ENCODE measurements at regions not wholly inside any gene's neighbourhood (a gene's known extent, or its start where the extent isn't known, plus 50 kb on each side); places are given as distances from the start of the nearest gene placed in this dataset.

GRCh38 chr6:113344969-113345368 lies 512.2 kb upstream of the MARCKS start:
- TF ChIP-seq CTCF (IDR thresholded peaks at IDR 0.05; ENCODE audit: low read depth, low read length): no peak
- no peak overlapping the region for H3K4me3 ChIP-seq (ENCODE audit: low read depth, low read length)
- DNase-seq (ENCODE audit: low read depth, low spot score): no peak
- in situ Hi-C loops (cut with HindIII; ENCODE audit: low sequenced_read_pairs): no loop called here

- DNase-seq (ENCODE audit: low read depth, low spot score): peak; percentile 44
- in situ Hi-C loops (cut with HindIII; ENCODE audit: low sequenced_read_pairs): no loop called here
- no peak overlapping the region for H3K4me3 ChIP-seq (ENCODE audit: low read depth, low read length)
- no peak for TF ChIP-seq CTCF (IDR thresholded peaks at IDR 0.05; ENCODE audit: low read depth, low read length)
Measured at GRCh38 chr6:113347436-113347835, 509.7 kb upstream of the MARCKS start.

GRCh38 chr6:113350461-113350860 lies 506.7 kb upstream of the MARCKS start:
- TF ChIP-seq CTCF (IDR thresholded peaks at IDR 0.05; ENCODE audit: low read depth, low read length): no peak
- in situ Hi-C loops (cut with HindIII; ENCODE audit: low sequenced_read_pairs): no loop called here
- no peak overlapping the region for H3K4me3 ChIP-seq (ENCODE audit: low read depth, low read length)
- DNase-seq (ENCODE audit: low read depth, low spot score): no peak

GRCh38 chr6:113351173-113351834 lies 505.8 kb upstream of the MARCKS start:
- in situ Hi-C loops (cut with HindIII; ENCODE audit: low sequenced_read_pairs): no loop called here
- no peak overlapping the region for H3K4me3 ChIP-seq (ENCODE audit: low read depth, low read length)
- TF ChIP-seq CTCF (IDR thresholded peaks at IDR 0.05; ENCODE audit: low read depth, low read length): no peak
- DNase-seq (ENCODE audit: low read depth, low spot score): peak; percentile 69

- DNase-seq (ENCODE audit: low read depth, low spot score): peak; percentile 81
- no peak overlapping the region for H3K4me3 ChIP-seq (ENCODE audit: low read depth, low read length)
- TF ChIP-seq CTCF (IDR thresholded peaks at IDR 0.05; ENCODE audit: low read depth, low read length): no peak
- in situ Hi-C loops (cut with HindIII; ENCODE audit: low sequenced_read_pairs): no loop called here
Measured at GRCh38 chr6:113352029-113352801, 504.9 kb upstream of the MARCKS start.

- in situ Hi-C loops (cut with HindIII; ENCODE audit: low sequenced_read_pairs): no loop called here
- no peak for DNase-seq (ENCODE audit: low read depth, low spot score)
Measured at GRCh38 chr6:113352831-113353230, 504.3 kb upstream of the MARCKS start.

More at GRCh38 chr6:113352831-113353230, 504.3 kb upstream of the MARCKS start:
- H3K4me3 ChIP-seq (ENCODE audit: low read depth, low read length): no peak overlapping the region
- no peak for TF ChIP-seq CTCF (IDR thresholded peaks at IDR 0.05; ENCODE audit: low read depth, low read length)

Data from astrocyte of the spinal cord (primary cell).